ENCODE measurements at regions not wholly inside any gene's neighbourhood (a gene's known extent, or its start where the extent isn't known, plus 50 kb on each side); places are given as distances from the start of the nearest gene placed in this dataset.

GRCh38 chr5:158463938-158464337, 605.0 kb upstream of the CLINT1 start (continued):
- TF ChIP-seq FOXJ3 (CRISPR knock-in tag; IDR thresholded peaks at IDR 0.05; ENCODE audit: borderline replicate concordance), result no peak; the same call in 1 of the 2 replicates
- TF ChIP-seq ATM (IDR thresholded peaks at IDR 0.05; ENCODE audit: borderline replicate concordance), result no peak
- TF ChIP-seq ATF5 (CRISPR knock-in tag; IDR thresholded peaks at IDR 0.05; ENCODE audit: low read depth), result no peak
- no peak for TF ChIP-seq KLF13 (CRISPR knock-in tag; IDR thresholded peaks at IDR 0.05)
- TF ChIP-seq IRF2 (CRISPR knock-in tag; IDR thresholded peaks at IDR 0.05), result no peak
- TF ChIP-seq FOXM1 (CRISPR knock-in tag; IDR thresholded peaks at IDR 0.05), result no peak
- TF ChIP-seq ZNF337 (CRISPR knock-in tag; IDR thresholded peaks at IDR 0.05; ENCODE audit: borderline replicate concordance, low read depth), result no peak
- TF ChIP-seq DDIT3 (CRISPR knock-in tag; IDR thresholded peaks at IDR 0.05), result no peak
- TF ChIP-seq GMEB1 (CRISPR knock-in tag; IDR thresholded peaks at IDR 0.05; ENCODE audit: borderline replicate concordance), result no peak
- no peak for TF ChIP-seq ZXDC (CRISPR knock-in tag; IDR thresholded peaks at IDR 0.05)
- no peak for TF ChIP-seq SRSF9 (IDR thresholded peaks at IDR 0.05; ENCODE audit: borderline replicate concordance, insufficient read depth, low read depth, low read length, poor library complexity, severe bottlenecking)
- TF ChIP-seq MATR3 (CRISPR knock-in tag; IDR thresholded peaks at IDR 0.05), result no peak
- TF ChIP-seq ZNF160 (CRISPR knock-in tag; IDR thresholded peaks at IDR 0.05), result no peak
- no peak for TF ChIP-seq TERF1 (CRISPR knock-in tag; IDR thresholded peaks at IDR 0.05)
- no peak for TF ChIP-seq ZNF138 (CRISPR knock-in tag; IDR thresholded peaks at IDR 0.05; ENCODE audit: low read depth)
- TF ChIP-seq ZFP41 (CRISPR knock-in tag; IDR thresholded peaks at IDR 0.05; ENCODE audit: borderline replicate concordance), result no peak
- no peak for TF ChIP-seq TBL1XR1 (IDR thresholded peaks at IDR 0.05; ENCODE audit: borderline replicate concordance, low read length, partially characterized antibody)
- TF ChIP-seq ZNF619 (CRISPR knock-in tag; IDR thresholded peaks at IDR 0.05), result no peak
- TF ChIP-seq TEAD2 (CRISPR knock-in tag; IDR thresholded peaks at IDR 0.05), result no peak
- TF ChIP-seq EHMT2 (IDR thresholded peaks at IDR 0.05; ENCODE audit: borderline replicate concordance, low read depth, low read length), result no peak
- TF ChIP-seq ASH2L (IDR thresholded peaks at IDR 0.05; ENCODE audit: insufficient read length, low read depth, low read length), result no peak
- TF ChIP-seq EZH2 (conservative IDR thresholded peaks at IDR 0.05; ENCODE audit: low read depth, low read length), result no peak
- no peak for TF ChIP-seq ZNF597 (CRISPR knock-in tag; IDR thresholded peaks at IDR 0.05)
